ENCODE measurements at regions not wholly inside any gene's neighbourhood (a gene's known extent, or its start where the extent isn't known, plus 50 kb on each side); places are given as distances from the start of the nearest gene placed in this dataset.

- TF ChIP-seq CTCF (IDR thresholded peaks at IDR 0.05), result no peak
- no peak for TF ChIP-seq POLR2AphosphoS5 (IDR thresholded peaks at IDR 0.05)
Observed at GRCh38 chr7:50246551-50246950, 58.0 kb upstream of the IKZF1 start.
